ENCODE measurements at regions not wholly inside any gene's neighbourhood (a gene's known extent, or its start where the extent isn't known, plus 50 kb on each side); places are given as distances from the start of the nearest gene placed in this dataset.

- Mint-ChIP-seq H3K4me1 (ENCODE audit: insufficient read depth, unreplicated experiment) (peaks cover 6% of the 10 kb centered on the region), H3K4me3 (ENCODE audit: unreplicated experiment) (no peak overlapping the region), H3K9me3 (ENCODE audit: unreplicated experiment) (peaks cover 8% of the 10 kb centered on the region), H3K27ac (ENCODE audit: low read depth, unreplicated experiment) (no peak overlapping the region), H3K27me3 (ENCODE audit: insufficient read depth, unreplicated experiment) (peaks cover 19% of the 10 kb centered on the region), H3K36me3 (ENCODE audit: insufficient read depth, unreplicated experiment) (no peaks in the 10 kb centered on the region)
- intact Hi-C loops (cut with micrococcal nuclease) = no loop called here
- no peak for TF ChIP-seq CTCF (IDR thresholded peaks at IDR 0.05; ENCODE audit: unreplicated experiment)
- CTCF ChIA-PET = no interaction called here
- BruUV-seq (replicated peaks) = no TSS peak
- no peak for DNase-seq (ENCODE audit: unreplicated experiment)
- POLR2A ChIA-PET = no interaction called here
Observed at GRCh38 chr21:35475009-35475408, 425.9 kb upstream of the RUNX1 start.

- no peak overlapping the region for H3K4me3 Mint-ChIP-seq (ENCODE audit: unreplicated experiment)
- H3K9me3 Mint-ChIP-seq (ENCODE audit: unreplicated experiment) = no peaks in the 10 kb centered on the region
- peaks cover 6% of the 10 kb centered on the region for H3K4me1 Mint-ChIP-seq (ENCODE audit: insufficient read depth, unreplicated experiment)
- ChIA-PET POLR2A (interaction anchor here (0.7 to 0.8 kb wide), 2 partner anchors 84 to 480 kb away, joined by 3 to 4 read pairs; no protein-coding TSS in a partner anchor), CTCF (interaction anchor here (1.0 kb wide), 1 partner anchor 11 kb away, joined by 3 read pairs; no protein-coding TSS in a partner anchor)
- no peak for TF ChIP-seq CTCF (IDR thresholded peaks at IDR 0.05; ENCODE audit: unreplicated experiment)
- no peak overlapping the region for H3K27ac Mint-ChIP-seq (ENCODE audit: low read depth, unreplicated experiment)
- H3K27me3 Mint-ChIP-seq (ENCODE audit: insufficient read depth, unreplicated experiment) = peaks cover 4% of the 10 kb centered on the region
- DNase-seq (ENCODE audit: unreplicated experiment) = no peak
- BruUV-seq (replicated peaks) = no TSS peak
- intact Hi-C loops (cut with micrococcal nuclease) = no loop called here
- no peaks in the 10 kb centered on the region for H3K36me3 Mint-ChIP-seq (ENCODE audit: insufficient read depth, unreplicated experiment)
Observed at GRCh38 chr21:35473496-35473895, 424.4 kb upstream of the RUNX1 start.

- Mint-ChIP-seq H3K9me3 (ENCODE audit: unreplicated experiment) (peaks cover 10% of the 10 kb centered on the region), H3K4me3 (ENCODE audit: unreplicated experiment) (no peak overlapping the region), H3K27ac (ENCODE audit: low read depth, unreplicated experiment) (no peak overlapping the region), H3K36me3 (ENCODE audit: insufficient read depth, unreplicated experiment) (no peaks in the 10 kb centered on the region), H3K27me3 (ENCODE audit: insufficient read depth, unreplicated experiment) (no peaks in the 10 kb centered on the region), H3K4me1 (ENCODE audit: insufficient read depth, unreplicated experiment) (peaks cover 1% of the 10 kb centered on the region)
- intact Hi-C loops (cut with micrococcal nuclease) = no loop called here
- no TSS peak for BruUV-seq (replicated peaks)
- ChIA-PET CTCF (no interaction called here), POLR2A (no interaction called here)
- no peak for TF ChIP-seq CTCF (IDR thresholded peaks at IDR 0.05; ENCODE audit: unreplicated experiment)
- no peak for DNase-seq (ENCODE audit: unreplicated experiment)
Observed at GRCh38 chr21:35470522-35470921, 421.4 kb upstream of the RUNX1 start.

- intact Hi-C loops (cut with micrococcal nuclease) = no loop called here
- Mint-ChIP-seq H3K27ac (ENCODE audit: low read depth, unreplicated experiment) (no peak overlapping the region), H3K9me3 (ENCODE audit: unreplicated experiment) (peaks cover 10% of the 10 kb centered on the region), H3K4me1 (ENCODE audit: insufficient read depth, unreplicated experiment) (no peaks in the 10 kb centered on the region), H3K36me3 (ENCODE audit: insufficient read depth, unreplicated experiment) (no peaks in the 10 kb centered on the region), H3K4me3 (ENCODE audit: unreplicated experiment) (no peak overlapping the region), H3K27me3 (ENCODE audit: insufficient read depth, unreplicated experiment) (no peaks in the 10 kb centered on the region)
- CTCF ChIA-PET = no interaction called here
- POLR2A ChIA-PET = interaction anchor here (0.6 kb wide), 1 partner anchor 1298 kb away, joined by 4 read pairs; no protein-coding TSS in a partner anchor
- DNase-seq (ENCODE audit: unreplicated experiment) = no peak
- BruUV-seq (replicated peaks) = no TSS peak
- TF ChIP-seq CTCF (IDR thresholded peaks at IDR 0.05; ENCODE audit: unreplicated experiment) = no peak
Observed at GRCh38 chr21:35469498-35469897, 420.4 kb upstream of the RUNX1 start.

Data from MCF 10A (cell line).